ENCODE measurements at regions not wholly inside any gene's neighbourhood (a gene's known extent, or its start where the extent isn't known, plus 50 kb on each side); places are given as distances from the start of the nearest gene placed in this dataset.

GRCh38 chr9:134227451-134228411, 63.4 kb upstream of the RNU6ATAC start:
- H3K27ac ChIP-seq (ENCODE audit: low read length), result no peak overlapping the region
- H3K27me3 ChIP-seq (ENCODE audit: control insufficient read depth, insufficient read depth, low read length), result no peaks in the 10 kb centered on the region
- H3K4me3 ChIP-seq (ENCODE audit: low read length), result no peak overlapping the region
- DNase-seq (ENCODE audit: low read depth, low spot score), result no peak
- WGBS (ENCODE audit: insufficient coverage, insufficient read length), result no CpG with 5 or more reads among the region's 27 CpGs
- H3K4me1 ChIP-seq (ENCODE audit: control insufficient read depth, insufficient read depth, low read length), result 0 out of 2 replicates have a peak, but pooled peaks cover 3% of the 10 kb centered on the region
- no peaks in the 10 kb centered on the region for H3K36me3 ChIP-seq (ENCODE audit: control insufficient read depth, insufficient read depth, low read length)
- H3K9me3 ChIP-seq (ENCODE audit: control insufficient read depth, insufficient read depth, low read length), result no peaks in the 10 kb centered on the region

DNA sequence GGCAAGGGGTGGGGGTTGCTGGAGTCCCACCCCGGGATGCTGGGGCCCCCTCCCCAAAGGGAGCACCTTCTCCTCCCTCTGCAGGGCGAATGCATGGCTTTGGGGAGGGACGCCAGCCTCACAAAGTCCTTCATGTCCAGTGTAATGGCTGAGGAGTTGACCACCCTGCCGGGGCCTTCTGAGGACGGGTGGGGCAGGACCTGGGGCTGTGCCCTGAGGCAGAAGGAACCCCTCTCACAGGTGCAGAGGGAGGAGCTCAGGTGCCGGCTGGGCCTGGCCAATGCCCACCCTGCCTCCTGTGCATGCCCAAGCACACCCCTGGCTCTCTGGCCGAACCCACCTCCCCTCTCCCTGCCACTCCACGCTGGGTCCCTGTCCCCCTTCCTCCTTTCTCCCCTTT, 64.3 kb upstream of the RNU6ATAC start:
- no peak for DNase-seq (ENCODE audit: low read depth, low spot score)
- Histone ChIP-seq H3K27ac (ENCODE audit: low read length) (no peak overlapping the region), H3K4me1 (ENCODE audit: control insufficient read depth, insufficient read depth, low read length) (0 out of 2 replicates have a peak, but pooled peaks cover 2% of the 10 kb centered on the region), H3K9me3 (ENCODE audit: control insufficient read depth, insufficient read depth, low read length) (no peaks in the 10 kb centered on the region), H3K36me3 (ENCODE audit: control insufficient read depth, insufficient read depth, low read length) (no peaks in the 10 kb centered on the region), H3K4me3 (ENCODE audit: low read length) (no peak overlapping the region), H3K27me3 (ENCODE audit: control insufficient read depth, insufficient read depth, low read length) (no peaks in the 10 kb centered on the region)
- no CpG with 5 or more reads among the region's 8 CpGs for WGBS (ENCODE audit: insufficient coverage, insufficient read length)

GRCh38 chr9:134229466-134230091, 65.2 kb upstream of the RNU6ATAC start:
- no CpG with 5 or more reads among the region's 23 CpGs for WGBS (ENCODE audit: insufficient coverage, insufficient read length)
- no peaks in the 10 kb centered on the region for H3K36me3 ChIP-seq (ENCODE audit: control insufficient read depth, insufficient read depth, low read length)
- H3K4me1 ChIP-seq (ENCODE audit: control insufficient read depth, insufficient read depth, low read length), result 0 out of 2 replicates have a peak, but pooled peaks cover 2% of the 10 kb centered on the region
- H3K27me3 ChIP-seq (ENCODE audit: control insufficient read depth, insufficient read depth, low read length), result no peaks in the 10 kb centered on the region
- H3K4me3 ChIP-seq (ENCODE audit: low read length), result no peak overlapping the region
- no peak overlapping the region for H3K27ac ChIP-seq (ENCODE audit: low read length)
- H3K9me3 ChIP-seq (ENCODE audit: control insufficient read depth, insufficient read depth, low read length), result no peaks in the 10 kb centered on the region
- DNase-seq (ENCODE audit: low read depth, low spot score), result no peak

GRCh38 chr9:134230092-134230941, 66.0 kb upstream of the RNU6ATAC start:
- Histone ChIP-seq H3K9me3 (ENCODE audit: control insufficient read depth, insufficient read depth, low read length) (no peaks in the 10 kb centered on the region), H3K4me3 (ENCODE audit: low read length) (no peak overlapping the region), H3K27ac (ENCODE audit: low read length) (no peak overlapping the region), H3K4me1 (ENCODE audit: control insufficient read depth, insufficient read depth, low read length) (0 out of 2 replicates have a peak, but pooled peaks cover 2% of the 10 kb centered on the region), H3K27me3 (ENCODE audit: control insufficient read depth, insufficient read depth, low read length) (no peaks in the 10 kb centered on the region), H3K36me3 (ENCODE audit: control insufficient read depth, insufficient read depth, low read length) (no peaks in the 10 kb centered on the region)
- no CpG with 5 or more reads among the region's 28 CpGs for WGBS (ENCODE audit: insufficient coverage, insufficient read length)
- DNase-seq (ENCODE audit: low read depth, low spot score), result no peak

- H3K27me3 ChIP-seq (ENCODE audit: control insufficient read depth, insufficient read depth, low read length), result no peaks in the 10 kb centered on the region
- no peaks in the 10 kb centered on the region for H3K9me3 ChIP-seq (ENCODE audit: control insufficient read depth, insufficient read depth, low read length)
- no peak overlapping the region for H3K27ac ChIP-seq (ENCODE audit: low read length)
- DNase-seq (ENCODE audit: low read depth, low spot score), result no peak
- H3K4me3 ChIP-seq (ENCODE audit: low read length), result no peak overlapping the region
- no peaks in the 10 kb centered on the region for H3K36me3 ChIP-seq (ENCODE audit: control insufficient read depth, insufficient read depth, low read length)
- WGBS (ENCODE audit: insufficient coverage, insufficient read length), result no CpG with 5 or more reads among the region's 14 CpGs
- 0 out of 2 replicates have a peak, but pooled peaks cover 2% of the 10 kb centered on the region for H3K4me1 ChIP-seq (ENCODE audit: control insufficient read depth, insufficient read depth, low read length)
These were observed 66.6 kb upstream of the RNU6ATAC start for GRCh38 chr9:134230942-134231325.

- Histone ChIP-seq H3K27ac (ENCODE audit: low read length) (no peak overlapping the region), H3K9me3 (ENCODE audit: control insufficient read depth, insufficient read depth, low read length) (no peaks in the 10 kb centered on the region), H3K4me3 (ENCODE audit: low read length) (no peak overlapping the region), H3K4me1 (ENCODE audit: control insufficient read depth, insufficient read depth, low read length) (0 out of 2 replicates have a peak, but pooled peaks cover 2% of the 10 kb centered on the region), H3K36me3 (ENCODE audit: control insufficient read depth, insufficient read depth, low read length) (no peaks in the 10 kb centered on the region), H3K27me3 (ENCODE audit: control insufficient read depth, insufficient read depth, low read length) (no peaks in the 10 kb centered on the region)
- WGBS (ENCODE audit: insufficient coverage, insufficient read length), result no CpG with 5 or more reads among the region's 12 CpGs
- DNase-seq (ENCODE audit: low read depth, low spot score), result no peak
These were observed 67.0 kb upstream of the RNU6ATAC start for GRCh38 chr9:134231330-134231745.

- DNase-seq (ENCODE audit: low read depth, low spot score), result no peak
- Histone ChIP-seq H3K4me3 (ENCODE audit: low read length) (no peak overlapping the region), H3K27me3 (ENCODE audit: control insufficient read depth, insufficient read depth, low read length) (no peaks in the 10 kb centered on the region), H3K27ac (ENCODE audit: low read length) (no peak overlapping the region), H3K9me3 (ENCODE audit: control insufficient read depth, insufficient read depth, low read length) (no peaks in the 10 kb centered on the region), H3K36me3 (ENCODE audit: control insufficient read depth, insufficient read depth, low read length) (no peaks in the 10 kb centered on the region), H3K4me1 (ENCODE audit: control insufficient read depth, insufficient read depth, low read length) (0 out of 2 replicates have a peak, but pooled peaks cover 2% of the 10 kb centered on the region)
- no CpG with 5 or more reads among the region's 8 CpGs for WGBS (ENCODE audit: insufficient coverage, insufficient read length)
These were observed 67.4 kb upstream of the RNU6ATAC start for GRCh38 chr9:134231767-134232166.

GRCh38 chr9:134233022-134233421, 68.7 kb upstream of the RNU6ATAC start:
- no peak for DNase-seq (ENCODE audit: low read depth, low spot score)
- no peak overlapping the region for H3K27ac ChIP-seq (ENCODE audit: low read length)
- no peaks in the 10 kb centered on the region for H3K27me3 ChIP-seq (ENCODE audit: control insufficient read depth, insufficient read depth, low read length)
- H3K4me3 ChIP-seq (ENCODE audit: low read length), result no peak overlapping the region
- no CpG with 5 or more reads among the region's 16 CpGs for WGBS (ENCODE audit: insufficient coverage, insufficient read length)
- H3K4me1 ChIP-seq (ENCODE audit: control insufficient read depth, insufficient read depth, low read length), result no peaks in the 10 kb centered on the region
- no peaks in the 10 kb centered on the region for H3K36me3 ChIP-seq (ENCODE audit: control insufficient read depth, insufficient read depth, low read length)
- no peaks in the 10 kb centered on the region for H3K9me3 ChIP-seq (ENCODE audit: control insufficient read depth, insufficient read depth, low read length)

DNA sequence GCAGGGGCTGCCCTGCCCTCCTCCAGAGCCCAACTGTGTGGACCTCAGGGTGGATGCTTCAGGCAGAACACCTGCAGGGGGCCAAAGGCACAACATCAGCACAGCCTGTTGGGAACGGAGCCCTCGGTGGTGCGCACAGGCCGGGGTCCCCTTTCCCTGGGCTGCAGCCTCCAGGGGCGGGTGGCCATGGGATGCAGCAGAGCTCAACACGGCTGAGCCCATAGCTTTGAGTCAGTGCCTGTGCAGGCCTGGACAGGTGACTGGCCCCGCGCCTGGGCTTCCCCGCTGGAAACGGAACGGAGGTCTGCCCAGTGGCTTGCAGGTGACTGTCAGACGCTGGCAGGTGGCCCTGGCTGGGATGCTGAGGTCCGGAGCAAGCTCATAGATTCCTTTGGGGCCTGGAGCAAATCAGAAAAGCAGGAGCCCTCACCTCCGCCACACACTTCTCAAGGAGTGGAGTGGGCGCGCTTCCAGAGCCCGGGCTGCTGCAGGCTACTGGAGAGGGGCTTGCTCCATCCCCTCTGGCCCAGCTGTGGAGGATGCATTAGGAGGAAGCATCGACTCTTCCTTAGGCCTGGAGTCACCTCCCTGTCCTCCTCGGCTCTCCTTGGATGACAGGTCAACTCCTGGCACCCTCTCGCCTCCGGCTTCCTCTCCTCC, 69.8 kb upstream of the RNU6ATAC start:
- H3K27me3 ChIP-seq (ENCODE audit: control insufficient read depth, insufficient read depth, low read length), result no peaks in the 10 kb centered on the region
- H3K27ac ChIP-seq (ENCODE audit: low read length), result no peak overlapping the region
- no CpG with 5 or more reads among the region's 21 CpGs for WGBS (ENCODE audit: insufficient coverage, insufficient read length)
- no peaks in the 10 kb centered on the region for H3K9me3 ChIP-seq (ENCODE audit: control insufficient read depth, insufficient read depth, low read length)
- DNase-seq (ENCODE audit: low read depth, low spot score), result no peak
- no peak overlapping the region for H3K4me3 ChIP-seq (ENCODE audit: low read length)
- no peaks in the 10 kb centered on the region for H3K4me1 ChIP-seq (ENCODE audit: control insufficient read depth, insufficient read depth, low read length)
- H3K36me3 ChIP-seq (ENCODE audit: control insufficient read depth, insufficient read depth, low read length), result no peaks in the 10 kb centered on the region
